HCT116 (cell line): ENCODE measurements at regions not wholly inside any gene's neighbourhood (a gene's known extent, or its start where the extent isn't known, plus 50 kb on each side); places are given as distances from the start of the nearest gene placed in this dataset.

Source experiments
- ATAC-seq: fragments of 200-7000 bp; cut with Tn5 transposase; 2 replicates; pipeline ENCODE4 v1.9.1; 2020; ENCODE audit warnings: mild to moderate bottlenecking, moderate library complexity
- BruUV-seq: library from RNA; stranded (reverse); fragments of 400-500 nt; replicated peaks from 2 replicates; lab custom pipeline; 2021; lab: Mats Ljungman, UMichigan
- CTCF ChIA-PET: fragments of 300-600 bp; sonication (Branson Sonifier 250); formaldehyde crosslinking; loops from one replicate; lab custom pipeline; 2021; ENCODE audit warnings: antibody characterized with exemption; lab: Charles Lee
- POLR2A ChIA-PET: fragments of 300-600, 350-600 bp; sonication (Branson Sonifier 250); formaldehyde crosslinking; loops from one replicate; lab custom pipeline; 2021; ENCODE audit warnings: antibody characterized with exemption; lab: Charles Lee
- RAD21 ChIA-PET, 2 experiments: fragments of 300-600 bp; sonication (Branson Sonifier 250); formaldehyde crosslinking; loops; one replicate each; lab custom pipeline; 2023; ENCODE audit warnings: low total read pairs in 2 of 2; ENCODE audit not compliant: uncharacterized antibody in 2 of 2, unreplicated experiment in 2 of 2, low non-redundant PET in 1 of 2; lab: Charles Lee
- DNase-seq: peaks from one replicate; pipeline ENCODE4 v3.0.0-alpha.2; 2010; ENCODE audit warnings: low read depth, low spot score
- H2AFZ ChIP-seq: fragments of 200-600 bp; shearing (Covaris generic), sonication (generic); 2 replicates; pipeline ENCODE4 v1.6.1; 2017; ENCODE audit warnings: low read depth, mixed run types, mixed read lengths, antibody characterized with exemption, low read length; ENCODE audit not compliant: poor library complexity, severe bottlenecking
- H3K27ac ChIP-seq: 2 replicates; pipeline ENCODE4 v1.5.1; 2012; ENCODE audit warnings: low read depth, low read length
- H3K27me3 ChIP-seq: fragments of 200-600 bp; sonication (generic); 2 replicates; pipeline ENCODE4 v1.6.1; 2016; ENCODE audit warnings: mixed run types, low read length, mixed read lengths; ENCODE audit not compliant: insufficient read depth
- H3K36me3 ChIP-seq, 2 experiments: fragments of 200-500 bp in 1 of 2; fragments of 200-600 bp in 1 of 2; sonication (Bioruptor generic) in 1 of 2; sonication (generic) in 1 of 2; 2 replicates each; pipeline versions ENCODE4 v1.5.1 to v1.6.1; 2014 to 2016; ENCODE audit warnings: low read length in 2 of 2, inconsistent platforms in 1 of 2, mixed read lengths in 1 of 2, mixed run types in 1 of 2; ENCODE audit not compliant: insufficient read depth in 2 of 2, control insufficient read depth in 1 of 2
- H3K4me1 ChIP-seq, 2 experiments: fragments of 200-600 bp in 1 of 2; sonication (generic) in 1 of 2; 2 replicates each; pipeline versions ENCODE4 v1.5.1 to v1.6.1; 2012 to 2017; ENCODE audit warnings: low read length in 2 of 2, inconsistent platforms in 1 of 2, mild to moderate bottlenecking in 1 of 2, mixed read lengths in 1 of 2, mixed run types in 1 of 2, moderate library complexity in 1 of 2; ENCODE audit not compliant: insufficient read depth in 2 of 2, control insufficient read depth in 1 of 2
- H3K4me2 ChIP-seq: fragments of 200-600 bp; sonication (generic); 2 replicates; pipeline ENCODE4 v1.6.1; 2017; ENCODE audit warnings: mixed run types, low read length, mixed read lengths
- H3K4me3 ChIP-seq, 2 experiments: fragments of 200-600 bp in 1 of 2; sonication (generic) in 1 of 2; replicated peaks in 1 of 2; 2 replicates each; pipeline ENCODE4 v1.5.1; 2011 to 2016; ENCODE audit warnings: low read length in 2 of 2, control low read depth in 1 of 2, low read depth in 1 of 2, mild to moderate bottlenecking in 1 of 2, mixed read lengths in 1 of 2, mixed run types in 1 of 2
- H3K79me2 ChIP-seq: fragments of 200-600 bp; sonication (generic); 2 replicates; pipeline ENCODE4 v1.6.1; 2017; ENCODE audit warnings: mild to moderate bottlenecking, mixed run types, low read length, moderate library complexity, mixed read lengths; ENCODE audit not compliant: insufficient read depth
- H3K9ac ChIP-seq: fragments of 200-600 bp; sonication (generic); 2 replicates; pipeline ENCODE4 v1.6.1; 2016; ENCODE audit warnings: low read length, mixed read lengths
- H3K9me2 ChIP-seq: fragments of 200-600 bp; sonication (generic), shearing (Covaris generic); 2 replicates; pipeline ENCODE4 v1.6.1; 2017; ENCODE audit warnings: mixed run types, mild to moderate bottlenecking, moderate library complexity; ENCODE audit not compliant: insufficient read depth
- H3K9me3 ChIP-seq, 2 experiments: fragments of 200-500 bp in 1 of 2; fragments of 200-600 bp in 1 of 2; sonication (Bioruptor generic) in 1 of 2; sonication (generic) in 1 of 2; 2 replicates each; pipeline ENCODE4 v1.6.1; 2014 to 2017; ENCODE audit warnings: low read length in 2 of 2, mixed read lengths in 2 of 2, inconsistent platforms in 1 of 2, low read depth in 1 of 2, mild to moderate bottlenecking in 1 of 2, mixed run types in 1 of 2, moderate library complexity in 1 of 2; ENCODE audit not compliant: control insufficient read depth in 1 of 2, insufficient read depth in 1 of 2
- H4K20me1 ChIP-seq: fragments of 200-600 bp; sonication (generic), shearing (Covaris generic); 2 replicates; pipeline ENCODE4 v1.6.1; 2017; ENCODE audit warnings: mixed run types, mild to moderate bottlenecking, moderate library complexity; ENCODE audit not compliant: insufficient read depth
- ATF3 ChIP-seq: IDR thresholded peaks from 2 replicates; pipeline ENCODE4 v1.6.1; 2012
- CEBPB ChIP-seq: IDR thresholded peaks from 2 replicates; pipeline ENCODE4 v1.6.1; 2012; ENCODE audit warnings: low read depth
- CTCF ChIP-seq, 3 experiments: fragments of 200-600 bp in 1 of 3; sonication (generic) in 1 of 3; IDR thresholded peaks in 2 of 3; conservative IDR thresholded peaks in 1 of 3; 2 replicates each; pipeline ENCODE4 v1.5.1; 2012 to 2017; ENCODE audit warnings: low read depth in 2 of 3, low read length in 2 of 3, antibody characterized with exemption in 1 of 3, borderline replicate concordance in 1 of 3, control low read depth in 1 of 3, mild to moderate bottlenecking in 1 of 3, mixed read lengths in 1 of 3, mixed run types in 1 of 3, moderate library complexity in 1 of 3; ENCODE audit not compliant: insufficient read depth in 1 of 3
- EGR1 ChIP-seq: IDR thresholded peaks from 2 replicates; pipeline ENCODE4 v1.6.1; 2012; ENCODE audit warnings: low read depth
- ELF1 ChIP-seq: IDR thresholded peaks from 2 replicates; pipeline ENCODE4 v1.6.1; 2012; ENCODE audit warnings: low read depth, borderline replicate concordance
- EZH2phosphoT487 ChIP-seq: fragments of 200-600 bp; IDR thresholded peaks from 2 replicates; pipeline ENCODE4 v1.6.1; 2018; ENCODE audit warnings: antibody characterized with exemption, borderline replicate concordance
- JUND ChIP-seq: IDR thresholded peaks from 2 replicates; pipeline ENCODE4 v1.6.1; 2012
- REST ChIP-seq: IDR thresholded peaks from 2 replicates; pipeline ENCODE4 v1.6.1; 2012; ENCODE audit warnings: low read depth
- SIN3A ChIP-seq: IDR thresholded peaks from 2 replicates; pipeline ENCODE4 v1.6.1; 2012; ENCODE audit warnings: low read depth
- SRF ChIP-seq: IDR thresholded peaks from 2 replicates; pipeline ENCODE4 v1.6.1; 2012; ENCODE audit warnings: low read depth
- ZBTB33 ChIP-seq: IDR thresholded peaks from 2 replicates; pipeline ENCODE4 v1.6.1; 2011; ENCODE audit warnings: mild to moderate bottlenecking, low read length, moderate library complexity; ENCODE audit not compliant: insufficient replicate concordance; ENCODE audit errors: extremely low read depth
- intact Hi-C: fragments of 100-400 bp; cut with micrococcal nuclease; formaldehyde crosslinking; loops from 2 replicates; pipeline ENCODE4 v1.10.0; 2022
- TF ChIP-seq, protein P1 (sequence below): IDR thresholded peaks from 2 replicates; pipeline ENCODE4 v1.6.1; 2012

- no peak for TF ChIP-seq CTCF (IDR thresholded peaks at IDR 0.05 in 2 of 3, conservative IDR thresholded peaks at IDR 0.05 in 1 of 3; ENCODE audit: borderline replicate concordance in 1 of 3, insufficient read depth in 1 of 3, low read depth in 2 of 3, low read length in 2 of 3)
- TF ChIP-seq ATF3: no peak
- TF ChIP-seq SIN3A: no peak
- no peak for TF ChIP-seq CEBPB
- no peak for TF ChIP-seq ZBTB33
- no peak for TF ChIP-seq JUND
- TF ChIP-seq ELF1: no peak
- TF ChIP-seq, all 23 proteins: peak for 0
These were observed 128.6 kb upstream of the PWP1 start (continued) for GRCh38 chr12:107557026-107557425.

- H3K36me3 ChIP-seq: no peaks in the 10 kb centered on the region
- no peak overlapping the region for H3K9ac ChIP-seq
- DNase-seq: no peak
- H3K4me2 ChIP-seq: no peak overlapping the region
- TF ChIP-seq, protein P1, sequence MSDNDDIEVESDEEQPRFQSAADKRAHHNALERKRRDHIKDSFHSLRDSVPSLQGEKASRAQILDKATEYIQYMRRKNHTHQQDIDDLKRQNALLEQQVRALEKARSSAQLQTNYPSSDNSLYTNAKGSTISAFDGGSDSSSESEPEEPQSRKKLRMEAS: no peak
- TF ChIP-seq REST: no peak
- no peak for TF ChIP-seq EGR1
- TF ChIP-seq SRF: no peak
- no peak for TF ChIP-seq ZBTB33
- TF ChIP-seq EZH2phosphoT487: no peak
- no peak for TF ChIP-seq CEBPB
- H4K20me1 ChIP-seq: no peaks in the 10 kb centered on the region
- no peaks in the 10 kb centered on the region for H3K79me2 ChIP-seq
- intact Hi-C loops: no loop called here
- H3K4me1 ChIP-seq: peaks cover 0 to 7% of the 10 kb centered on the region in 2 experiments; a peak in 2 of 4 replicates
- BruUV-seq: no TSS peak
- POLR2A ChIA-PET: no interaction called here
- H3K4me3 ChIP-seq: no peak overlapping the region
- no peak overlapping the region for H2AFZ ChIP-seq
- RAD21 ChIA-PET: no interaction called here
- no peaks in the 10 kb centered on the region for H3K9me2 ChIP-seq
- no peak overlapping the region for H3K27ac ChIP-seq
- no peaks in the 10 kb centered on the region for H3K9me3 ChIP-seq
- CTCF ChIA-PET: no interaction called here
- ATAC-seq: no peak
- H3K27me3 ChIP-seq: no peaks in the 10 kb centered on the region
These were observed 128.0 kb upstream of the PWP1 start for GRCh38 chr12:107557589-107558100.
